ENCODE measurements at regions not wholly inside any gene's neighbourhood (a gene's known extent, or its start where the extent isn't known, plus 50 kb on each side); places are given as distances from the start of the nearest gene placed in this dataset.

GRCh38 chr13:80083853-80084676, 256.9 kb downstream of the SPRY2 start:
- Mint-ChIP-seq H3K4me3 (no peak overlapping the region), H3K4me1 (peaks cover 29% of the 10 kb centered on the region), H3K27ac (peak overlapping the region; percentile 79), H3K36me3 (no peaks in the 10 kb centered on the region), H3K9me3 (no peaks in the 10 kb centered on the region), H3K27me3 (ENCODE audit: low read depth) (no peaks in the 10 kb centered on the region)
- TF ChIP-seq CTCF (IDR thresholded peaks at IDR 0.05; ENCODE audit: unreplicated experiment): no peak
- no peak for DNase-seq (ENCODE audit: low spot score in 2 of 2, unreplicated experiment in 2 of 2)

- TF ChIP-seq CTCF (IDR thresholded peaks at IDR 0.05; ENCODE audit: unreplicated experiment): no peak
- Mint-ChIP-seq H3K9me3 (no peaks in the 10 kb centered on the region), H3K36me3 (no peaks in the 10 kb centered on the region), H3K4me1 (peaks cover 29% of the 10 kb centered on the region), H3K4me3 (no peak overlapping the region), H3K27me3 (ENCODE audit: low read depth) (no peaks in the 10 kb centered on the region), H3K27ac (peak overlapping the region; percentile 79)
- no peak for DNase-seq (ENCODE audit: low spot score in 2 of 2, unreplicated experiment in 2 of 2)
Observed at GRCh38 chr13:80083081-80083852, 257.7 kb downstream of the SPRY2 start.

- peaks cover 29% of the 10 kb centered on the region for H3K4me1 Mint-ChIP-seq
- peak overlapping the region; percentile 15 for H3K27ac Mint-ChIP-seq
- H3K4me3 Mint-ChIP-seq: no peak overlapping the region
- no peaks in the 10 kb centered on the region for H3K9me3 Mint-ChIP-seq
- no peaks in the 10 kb centered on the region for H3K27me3 Mint-ChIP-seq (ENCODE audit: low read depth)
- DNase-seq (ENCODE audit: low spot score in 2 of 2, unreplicated experiment in 2 of 2): no peak
- H3K36me3 Mint-ChIP-seq: no peaks in the 10 kb centered on the region
- no peak for TF ChIP-seq CTCF (IDR thresholded peaks at IDR 0.05; ENCODE audit: unreplicated experiment)
Observed at GRCh38 chr13:80082396-80083080, 258.4 kb downstream of the SPRY2 start.

GRCh38 chr13:80074811-80075210, 266.1 kb downstream of the SPRY2 start:
- TF ChIP-seq CTCF (IDR thresholded peaks at IDR 0.05; ENCODE audit: unreplicated experiment): no peak
- no peak overlapping the region for H3K4me3 Mint-ChIP-seq
- no peak overlapping the region for H3K27ac Mint-ChIP-seq
- DNase-seq (ENCODE audit: low spot score in 2 of 2, unreplicated experiment in 2 of 2): no peak
- no peaks in the 10 kb centered on the region for H3K9me3 Mint-ChIP-seq
- no peaks in the 10 kb centered on the region for H3K27me3 Mint-ChIP-seq (ENCODE audit: low read depth)
- peaks cover 2% of the 10 kb centered on the region for H3K36me3 Mint-ChIP-seq
- peaks cover 9% of the 10 kb centered on the region for H3K4me1 Mint-ChIP-seq

- no peak overlapping the region for H3K4me3 Mint-ChIP-seq
- H3K27ac Mint-ChIP-seq: no peak overlapping the region
- no peak for DNase-seq (ENCODE audit: low spot score in 2 of 2, unreplicated experiment in 2 of 2)
- no peaks in the 10 kb centered on the region for H3K27me3 Mint-ChIP-seq (ENCODE audit: low read depth)
- H3K4me1 Mint-ChIP-seq: peaks cover 11% of the 10 kb centered on the region
- no peak for TF ChIP-seq CTCF (IDR thresholded peaks at IDR 0.05; ENCODE audit: unreplicated experiment)
- no peaks in the 10 kb centered on the region for H3K9me3 Mint-ChIP-seq
- H3K36me3 Mint-ChIP-seq: peaks cover 2% of the 10 kb centered on the region
Observed at GRCh38 chr13:80074143-80074752, 266.7 kb downstream of the SPRY2 start.
